NCI-H2029 (cell line): ENCODE measurements at regions not wholly inside any gene's neighbourhood (a gene's known extent, or its start where the extent isn't known, plus 50 kb on each side); places are given as distances from the start of the nearest gene placed in this dataset.
"Not testable (repeated sequence)": the region's sequence is repeated elsewhere in the genome, so short reads cannot be mapped to it uniquely, and the experiment has no call there.

Experiments used
- DNase-seq: peaks from one replicate; lab custom pipeline; 2025; lab: John Stamatoyannopoulos, UW

DNA sequence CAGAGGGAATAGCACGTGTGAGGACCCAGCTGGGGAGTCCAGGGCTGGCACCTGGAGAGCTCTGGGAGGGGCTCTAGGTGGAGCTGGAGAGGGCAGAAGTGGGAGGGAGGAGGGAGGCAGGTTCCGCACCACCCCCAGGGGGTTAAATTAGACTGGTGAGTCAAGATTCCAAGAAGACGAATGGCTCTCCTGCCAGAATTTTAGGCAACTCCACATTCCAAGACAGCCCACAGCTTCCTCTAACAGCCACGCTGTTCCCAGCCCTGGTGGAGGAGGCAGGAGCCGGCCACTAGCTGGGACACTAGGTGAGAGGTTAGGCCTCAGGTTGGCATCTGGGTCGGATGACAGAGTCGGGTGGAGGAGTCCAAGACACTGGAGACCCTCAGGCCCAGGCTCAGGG, 60.2 kb downstream of the TFAP2C start:
- no peak for DNase-seq

DNA sequence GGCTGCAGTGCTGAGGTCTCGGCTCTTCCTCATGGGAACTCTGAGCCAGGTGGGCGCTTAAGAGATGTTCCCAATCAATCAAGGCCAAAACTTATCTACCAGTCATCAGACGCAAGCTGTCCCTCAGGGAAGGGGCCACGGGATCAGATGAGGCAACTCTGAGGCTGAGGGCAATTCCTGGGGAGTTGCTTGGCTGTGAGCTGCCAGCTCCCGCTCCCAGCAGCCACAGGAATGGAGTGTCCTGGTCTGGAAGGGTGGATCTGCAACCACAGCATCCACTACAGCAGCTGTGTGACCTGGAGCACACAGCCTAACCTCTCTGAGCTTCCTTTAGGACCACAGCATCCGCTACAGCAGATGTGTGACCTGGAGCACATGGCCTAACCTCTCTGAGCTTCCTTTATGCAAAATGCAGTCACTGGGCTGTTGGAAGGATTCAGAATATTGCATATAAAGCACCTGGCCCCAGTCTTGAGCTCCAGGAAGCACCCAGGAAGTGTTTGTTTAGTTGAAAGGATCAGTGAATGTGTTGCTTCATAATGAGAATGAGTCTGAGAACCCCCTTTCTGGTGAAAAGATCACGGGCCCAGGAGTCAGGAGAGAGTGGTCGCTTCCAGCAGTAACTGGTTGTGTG, 60.9 kb downstream of the TFAP2C start:
- no peak for DNase-seq

DNA sequence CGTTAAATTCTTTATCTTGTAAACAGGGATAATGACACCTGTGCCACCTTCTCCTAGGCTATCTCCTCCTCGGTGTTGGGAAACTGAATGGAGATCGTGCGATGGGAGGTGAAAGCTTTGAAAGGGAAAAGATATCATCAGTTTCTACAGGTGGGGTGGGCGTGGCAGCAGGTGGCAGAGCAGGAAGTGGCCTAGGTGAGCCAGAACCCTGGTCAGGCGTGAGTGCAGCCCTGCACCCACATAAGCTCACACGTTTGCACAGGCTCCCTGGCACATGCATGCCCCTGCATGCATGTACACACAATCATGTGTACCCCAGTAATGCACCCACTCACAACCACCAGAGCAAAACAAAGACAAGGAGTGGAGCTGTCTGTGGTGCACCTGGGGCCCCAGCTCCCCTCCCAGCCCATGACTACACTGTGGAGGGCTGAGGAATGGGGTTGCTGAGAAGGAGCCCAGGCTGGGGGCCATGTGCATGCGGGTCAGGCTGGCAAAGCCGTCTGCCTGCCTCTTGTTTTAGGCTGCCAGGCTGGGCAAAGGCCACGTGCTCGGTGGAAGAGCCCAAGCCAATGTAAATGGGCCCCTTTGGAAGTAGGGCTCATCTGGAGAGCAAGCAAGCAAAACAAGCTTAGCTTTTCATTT, 61.5 kb downstream of the TFAP2C start:
- DNase-seq = no peak

GRCh38 chr20:56691325-56691998, 62.4 kb downstream of the TFAP2C start:
- DNase-seq = no peak

DNA sequence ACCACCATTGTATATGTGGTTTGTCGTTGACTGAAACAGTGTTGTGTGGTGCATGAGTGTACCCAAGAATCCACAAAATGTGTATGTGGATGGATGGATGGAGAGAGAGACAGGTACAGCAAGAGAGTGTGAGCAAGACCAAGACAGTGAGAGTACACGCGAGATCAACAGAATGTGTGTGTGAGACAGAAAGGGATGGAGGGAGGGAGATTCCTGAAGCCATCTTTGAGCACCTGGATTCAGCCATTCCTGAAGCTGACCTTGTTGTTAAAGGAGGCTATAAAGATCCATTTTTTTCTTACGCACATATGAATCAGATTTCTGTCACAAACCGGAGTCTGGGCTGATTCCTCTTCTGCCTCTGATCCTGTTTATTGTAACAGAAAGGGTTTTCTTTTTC, 64.1 kb downstream of the TFAP2C start:
- no peak for DNase-seq

DNA sequence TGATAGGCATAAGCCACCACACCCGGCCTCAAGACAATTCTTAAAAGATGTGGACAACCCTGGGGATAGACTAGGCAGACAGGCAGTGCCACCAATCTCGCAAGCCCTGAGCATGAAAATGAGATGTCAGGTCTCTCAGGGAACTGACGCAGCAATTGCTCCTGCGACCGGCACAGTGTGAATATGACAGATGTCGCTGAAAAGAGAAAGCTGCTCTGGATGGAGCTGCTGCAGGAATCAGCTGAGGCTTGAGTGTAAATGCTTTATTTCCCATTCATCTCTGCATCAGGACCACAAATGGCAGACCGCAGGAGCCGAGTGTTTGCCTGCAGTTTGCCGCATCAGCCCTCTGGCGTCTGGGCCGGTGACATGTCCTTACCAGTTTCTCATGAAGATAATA, 68.4 kb downstream of the TFAP2C start:
- no peak for DNase-seq

- no peak for DNase-seq
These were observed 69.2 kb downstream of the TFAP2C start for GRCh38 chr20:56698297-56698696.

DNA sequence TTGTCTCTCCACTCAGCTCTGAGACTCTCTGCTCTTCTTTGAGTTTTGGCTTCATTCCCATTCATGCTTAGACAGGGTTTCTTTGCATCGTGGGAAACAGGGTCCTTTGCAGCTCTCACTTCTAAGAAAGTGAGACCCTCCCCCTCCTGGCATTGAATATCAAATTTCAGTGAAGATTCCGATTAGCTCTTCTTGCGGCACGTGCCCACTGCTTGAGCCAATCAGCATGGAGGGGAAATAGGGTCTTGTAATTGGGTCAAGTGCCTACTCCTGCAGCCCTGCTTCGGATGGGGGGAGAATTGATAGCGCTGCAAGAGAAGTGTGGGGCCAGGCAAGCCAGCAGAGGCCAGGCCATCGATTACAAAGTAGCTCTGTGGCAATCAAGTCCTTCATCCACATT, 69.6 kb downstream of the TFAP2C start:
- DNase-seq = no peak

GRCh38 chr20:56702931-56703840, 74.1 kb downstream of the TFAP2C start:
- DNase-seq = no peak

DNA sequence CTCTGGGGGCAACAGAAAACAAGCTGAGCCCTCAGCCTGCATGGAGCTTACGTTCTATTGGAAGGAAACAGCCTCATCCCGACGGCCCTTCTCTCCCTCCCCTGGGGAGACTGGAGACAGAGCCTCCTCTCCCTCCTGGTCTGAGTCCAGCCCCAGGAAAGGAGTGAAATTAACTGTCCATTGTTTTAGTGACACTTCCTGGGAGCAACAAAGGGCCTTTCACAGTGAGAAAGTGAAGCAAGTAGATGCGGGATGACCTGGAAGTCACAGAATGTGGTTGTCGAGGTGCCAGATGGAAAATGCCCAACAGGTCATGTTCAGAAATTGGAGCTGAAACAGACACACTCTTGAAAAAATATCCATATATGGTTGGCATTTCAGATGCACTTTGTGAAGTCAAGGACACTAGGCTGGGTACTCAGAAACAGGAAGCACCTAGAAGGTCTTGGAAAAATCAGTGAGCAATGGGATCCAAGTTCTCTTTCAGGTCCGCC, 77.8 kb downstream of the TFAP2C start:
- no peak for DNase-seq

- no peak for DNase-seq
These were observed 79.9 kb downstream of the TFAP2C start for GRCh38 chr20:56708991-56709390.

- DNase-seq = no peak
These were observed 81.0 kb downstream of the TFAP2C start for GRCh38 chr20:56710125-56710524.

- not testable (repeated sequence) for DNase-seq
These were observed 81.5 kb downstream of the TFAP2C start for GRCh38 chr20:56710577-56710976.

GRCh38 chr20:56711018-56711417, 81.9 kb downstream of the TFAP2C start:
- DNase-seq = no peak

DNA sequence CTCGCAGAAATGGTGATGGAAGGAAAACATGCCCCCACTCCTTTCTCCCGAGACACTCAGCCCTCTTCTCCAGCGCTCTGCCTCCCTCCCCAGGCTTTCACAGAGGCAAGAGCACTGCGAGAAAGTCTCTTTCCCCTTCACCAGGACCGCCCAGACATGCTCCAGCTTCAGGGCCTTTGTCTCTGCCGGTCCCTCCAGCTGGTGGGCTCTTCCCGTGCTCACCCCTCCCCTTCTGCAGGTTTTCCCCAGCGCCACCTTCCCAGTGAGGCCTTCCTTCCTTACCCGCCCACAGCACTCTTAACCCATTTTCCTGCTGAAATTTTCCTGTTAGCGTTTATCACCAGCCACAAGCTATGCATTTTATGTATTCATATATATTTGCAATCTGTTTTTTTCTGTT, 86.2 kb downstream of the TFAP2C start:
- DNase-seq = no peak

GRCh38 chr20:56715902-56716519, 86.9 kb downstream of the TFAP2C start:
- no peak for DNase-seq

GRCh38 chr20:56716806-56717205, 87.7 kb downstream of the TFAP2C start:
- DNase-seq = no peak

DNA sequence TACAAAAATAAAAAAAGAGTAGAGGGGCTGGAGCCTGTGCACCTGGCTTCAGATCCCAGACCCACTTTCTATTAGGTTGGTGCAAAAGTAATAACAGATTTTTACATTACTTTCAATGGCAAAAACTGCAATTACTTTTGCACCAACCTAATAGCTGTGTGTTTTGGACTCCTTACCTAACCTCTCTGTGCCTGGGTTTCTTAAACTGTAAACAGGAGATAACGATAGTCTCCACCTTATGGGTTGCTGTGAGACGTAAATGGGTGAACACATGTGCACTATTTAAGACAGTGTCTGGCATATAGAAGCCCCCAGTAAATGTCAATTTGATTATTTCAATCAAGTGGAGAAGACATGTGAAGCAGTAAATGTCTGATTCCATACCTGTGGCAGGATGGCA, 89.7 kb downstream of the TFAP2C start:
- DNase-seq = no peak

- no peak for DNase-seq
These were observed 91.6 kb downstream of the TFAP2C start for GRCh38 chr20:56720620-56721213.

DNA sequence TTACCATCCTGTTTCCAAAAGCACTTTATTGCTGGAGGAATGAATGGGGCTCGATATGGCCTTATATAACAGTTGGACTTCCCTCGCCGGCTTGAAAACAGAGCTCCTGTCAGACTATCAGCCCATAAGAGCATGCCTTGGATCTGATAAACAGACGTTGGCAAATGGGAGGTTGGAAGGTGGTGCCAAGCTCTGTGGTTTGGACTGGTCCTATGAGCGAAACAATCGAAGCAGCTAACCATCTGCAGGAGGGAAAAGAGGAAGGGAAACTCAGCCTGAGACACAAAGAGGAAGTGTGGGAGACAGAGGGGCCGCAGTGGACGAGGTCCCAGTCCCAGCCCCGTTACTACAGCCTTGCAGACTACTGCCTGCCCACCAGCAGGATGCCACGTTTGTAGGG, 92.9 kb downstream of the TFAP2C start:
- no peak for DNase-seq

DNA sequence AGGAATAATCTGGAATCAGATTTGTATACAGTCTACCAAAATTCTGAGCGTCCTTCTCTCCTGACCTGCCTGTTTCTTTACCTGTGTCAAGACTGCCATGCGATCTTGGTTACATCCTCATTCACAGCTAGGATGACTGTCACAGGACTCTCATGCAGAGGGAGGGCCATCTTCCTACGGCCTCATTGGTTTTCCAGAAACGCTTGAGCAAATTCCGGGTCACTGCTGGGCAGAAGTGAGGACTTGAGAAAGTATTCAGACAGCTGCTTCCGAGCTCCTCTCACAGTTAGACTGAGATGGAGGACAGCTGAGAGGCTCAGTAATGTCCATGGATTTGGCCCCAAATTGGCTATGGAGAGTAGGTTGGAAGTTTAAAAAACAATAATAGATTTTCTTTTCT, 94.2 kb downstream of the TFAP2C start:
- DNase-seq = no peak
